ENCODE measurements at regions not wholly inside any gene's neighbourhood (a gene's known extent, or its start where the extent isn't known, plus 50 kb on each side); places are given as distances from the start of the nearest gene placed in this dataset.

DNA sequence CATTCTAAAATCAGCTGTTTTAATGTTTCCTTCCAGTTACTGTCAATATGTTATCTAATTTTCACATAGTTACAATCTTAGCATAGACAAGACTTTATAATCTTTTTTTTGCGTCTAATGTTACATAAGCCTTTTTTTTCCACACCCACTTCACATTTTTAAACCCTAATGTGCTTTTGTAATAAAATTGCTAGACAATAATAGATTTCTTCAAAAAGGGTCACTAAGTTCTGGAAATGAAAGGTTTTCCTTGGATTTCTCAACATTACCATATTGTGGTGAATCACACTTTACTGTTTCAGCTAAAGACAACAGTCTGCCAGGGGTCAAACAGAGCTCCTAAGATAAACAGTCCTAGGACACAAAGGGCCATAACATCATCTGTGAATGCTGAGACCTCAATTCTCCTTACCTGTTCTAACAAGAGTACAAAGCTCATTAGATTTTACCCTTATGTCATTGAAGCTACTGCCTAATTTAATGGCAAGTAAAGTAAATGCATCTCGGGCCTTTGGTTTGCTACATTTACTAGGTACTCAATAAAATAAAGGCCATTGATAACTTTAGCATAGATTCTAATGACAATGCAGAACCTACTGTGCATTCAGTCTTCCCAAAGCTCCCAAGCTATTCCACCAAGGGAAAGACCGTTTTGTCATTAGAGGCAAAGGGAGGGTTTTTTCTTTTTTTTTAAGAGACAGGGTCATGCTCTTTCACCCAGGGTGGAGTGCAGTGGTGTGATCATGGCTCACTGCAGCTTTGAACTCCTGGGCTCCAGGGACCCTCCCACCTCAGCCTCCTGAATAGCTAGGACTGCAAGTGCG, 111.2 kb upstream of the SLC38A2 start:
- intact Hi-C loops (cut with micrococcal nuclease), result loop anchor here in 1 of 2 donors (10.0 kb wide), 1 partner anchor 109 kb away; the partner anchor contains the start of gene SLC38A2
- Histone ChIP-seq H3K27ac (ENCODE audit: low read depth in 1 of 2, low read length in 2 of 2) (no peak overlapping the region), H3K79me2 (ENCODE audit: insufficient read depth, low read length) (no peaks in the 10 kb centered on the region), H3K36me3 (replicated peaks in 1 of 2; ENCODE audit: control insufficient read depth in 1 of 2, insufficient read depth in 2 of 2, low read length in 2 of 2) (no peaks in the 10 kb centered on the region), H3K4me3 (replicated peaks in 1 of 3; ENCODE audit: low read depth in 2 of 3, low read length in 3 of 3) (no peak overlapping the region), H3K27me3 (ENCODE audit: control insufficient read depth in 2 of 2, insufficient read depth in 2 of 2, low read length in 2 of 2) (no peaks in the 10 kb centered on the region), H4K20me1 (ENCODE audit: insufficient read depth, low read length) (no peaks in the 10 kb centered on the region), H3K9me3 (replicated peaks in 1 of 2; ENCODE audit: control insufficient read depth in 1 of 2, insufficient read depth in 1 of 2, low read length in 2 of 2) (no peaks in the 10 kb centered on the region), H2AFZ (ENCODE audit: insufficient read depth, low read depth, low read length, poor library complexity, severe bottlenecking) (no peak overlapping the region), H3K4me1 (ENCODE audit: control insufficient read depth in 1 of 2, insufficient read depth in 2 of 2, low read length in 2 of 2) (peaks cover 33 to 44% of the 10 kb centered on the region in 2 donors), H3K4me2 (replicated peaks; ENCODE audit: extremely low read depth, low read length, poor library complexity, severe bottlenecking) (no peak overlapping the region), H3K9ac (ENCODE audit: insufficient read depth, low read length, poor library complexity, severe bottlenecking) (no peak overlapping the region)
- DNase-seq, result peak in 1 of 3 donors; percentile 14
- Mint-ChIP-seq H3K4me1 (peaks cover 12% of the 10 kb centered on the region), H3K27ac (no peak overlapping the region), H3K27me3 (ENCODE audit: low read depth in 3 of 3) (no peaks in the 10 kb centered on the region), H3K9me3 (peaks cover 0 to 2% (median 0%) of the 10 kb centered on the region in 7 donors), H3K36me3 (peaks cover 0 to 3% of the 10 kb centered on the region in 2 donors), H3K4me3 (no peak overlapping the region)
- TF ChIP-seq, protein P1, sequence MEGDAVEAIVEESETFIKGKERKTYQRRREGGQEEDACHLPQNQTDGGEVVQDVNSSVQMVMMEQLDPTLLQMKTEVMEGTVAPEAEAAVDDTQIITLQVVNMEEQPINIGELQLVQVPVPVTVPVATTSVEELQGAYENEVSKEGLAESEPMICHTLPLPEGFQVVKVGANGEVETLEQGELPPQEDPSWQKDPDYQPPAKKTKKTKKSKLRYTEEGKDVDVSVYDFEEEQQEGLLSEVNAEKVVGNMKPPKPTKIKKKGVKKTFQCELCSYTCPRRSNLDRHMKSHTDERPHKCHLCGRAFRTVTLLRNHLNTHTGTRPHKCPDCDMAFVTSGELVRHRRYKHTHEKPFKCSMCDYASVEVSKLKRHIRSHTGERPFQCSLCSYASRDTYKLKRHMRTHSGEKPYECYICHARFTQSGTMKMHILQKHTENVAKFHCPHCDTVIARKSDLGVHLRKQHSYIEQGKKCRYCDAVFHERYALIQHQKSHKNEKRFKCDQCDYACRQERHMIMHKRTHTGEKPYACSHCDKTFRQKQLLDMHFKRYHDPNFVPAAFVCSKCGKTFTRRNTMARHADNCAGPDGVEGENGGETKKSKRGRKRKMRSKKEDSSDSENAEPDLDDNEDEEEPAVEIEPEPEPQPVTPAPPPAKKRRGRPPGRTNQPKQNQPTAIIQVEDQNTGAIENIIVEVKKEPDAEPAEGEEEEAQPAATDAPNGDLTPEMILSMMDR (IDR thresholded peaks at IDR 0.05), result no peak
- WGBS (ENCODE audit: insufficient coverage), result no CpG with 5 or more reads among the region's 4 CpGs

DNA sequence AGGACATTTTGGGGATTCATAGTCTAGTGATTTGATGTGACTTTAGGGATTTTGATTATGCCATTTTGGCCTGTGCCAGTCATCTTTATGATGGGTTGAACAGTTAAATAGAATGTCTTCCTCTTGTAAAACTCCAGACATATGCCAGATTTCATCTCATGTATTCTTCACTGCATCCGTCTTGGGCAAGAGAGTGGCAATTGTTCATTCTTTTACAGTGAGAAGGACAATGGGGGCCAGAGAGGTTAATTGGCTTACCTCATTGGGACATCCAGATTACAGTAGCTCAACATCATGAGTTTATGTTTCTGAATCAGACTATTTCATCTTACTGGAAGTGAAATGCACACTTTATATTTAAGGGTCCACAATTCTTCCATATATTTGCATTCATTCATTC, 108.2 kb upstream of the SLC38A2 start:
- Mint-ChIP-seq H3K27me3 (ENCODE audit: low read depth in 3 of 3) (no peaks in the 10 kb centered on the region), H3K9me3 (peaks cover 0 to 2% (median 0%) of the 10 kb centered on the region in 7 donors), H3K36me3 (peaks cover 0 to 3% of the 10 kb centered on the region in 2 donors), H3K4me3 (no peak overlapping the region), H3K27ac (no peak overlapping the region), H3K4me1 (peaks cover 22% of the 10 kb centered on the region)
- TF ChIP-seq, protein P1 (IDR thresholded peaks at IDR 0.05), result no peak
- no peak overlapping the region for H3K27ac ChIP-seq (ENCODE audit: low read depth in 1 of 2, low read length in 2 of 2)
- no peaks in the 10 kb centered on the region for H4K20me1 ChIP-seq (ENCODE audit: insufficient read depth, low read length)
- WGBS (ENCODE audit: insufficient coverage), result no CpG with 5 or more reads among the region's 1 CpG
- no peak overlapping the region for H3K4me3 ChIP-seq (replicated peaks in 1 of 3; ENCODE audit: low read depth in 2 of 3, low read length in 3 of 3)
- H3K9ac ChIP-seq (ENCODE audit: insufficient read depth, low read length, poor library complexity, severe bottlenecking), result no peak overlapping the region
- no peak overlapping the region for H2AFZ ChIP-seq (ENCODE audit: insufficient read depth, low read depth, low read length, poor library complexity, severe bottlenecking)
- H3K79me2 ChIP-seq (ENCODE audit: insufficient read depth, low read length), result peaks cover 2% of the 10 kb centered on the region
- H3K36me3 ChIP-seq (replicated peaks in 1 of 2; ENCODE audit: control insufficient read depth in 1 of 2, insufficient read depth in 2 of 2, low read length in 2 of 2), result no peaks in the 10 kb centered on the region
- H3K9me3 ChIP-seq (replicated peaks in 1 of 2; ENCODE audit: control insufficient read depth in 1 of 2, insufficient read depth in 1 of 2, low read length in 2 of 2), result no peaks in the 10 kb centered on the region
- no peaks in the 10 kb centered on the region for H3K27me3 ChIP-seq (ENCODE audit: control insufficient read depth in 2 of 2, insufficient read depth in 2 of 2, low read length in 2 of 2)
- peaks cover 8 to 15% of the 10 kb centered on the region in 2 donors for H3K4me1 ChIP-seq (ENCODE audit: control insufficient read depth in 1 of 2, insufficient read depth in 2 of 2, low read length in 2 of 2)
- no peak for DNase-seq
- H3K4me2 ChIP-seq (replicated peaks; ENCODE audit: extremely low read depth, low read length, poor library complexity, severe bottlenecking), result no peak overlapping the region
- intact Hi-C loops (cut with micrococcal nuclease), result loop anchor here in 1 of 2 donors (10.0 kb wide), 1 partner anchor 106 kb away; the partner anchor contains the start of gene SLC38A2

Data from CD14-positive monocyte (primary cell).